HepG2 (cell line): ENCODE measurements at regions not wholly inside any gene's neighbourhood (a gene's known extent, or its start where the extent isn't known, plus 50 kb on each side); places are given as distances from the start of the nearest gene placed in this dataset.

Experiments used
- ARID2 ChIP-seq: sonication (generic); formaldehyde crosslinking; IDR thresholded peaks from 2 replicates; pipeline ENCODE4 v1.8.1; 2022; ENCODE audit warnings: mild to moderate bottlenecking, missing genetic modification reagents, borderline replicate concordance
- EEA1 ChIP-seq: sonication (generic); formaldehyde crosslinking; IDR thresholded peaks from 2 replicates; pipeline ENCODE4 v1.5.1; 2020; ENCODE audit warnings: mild to moderate bottlenecking, missing genetic modification reagents, borderline replicate concordance
- GTF3A ChIP-seq: sonication (generic); formaldehyde crosslinking; conservative IDR thresholded peaks from 2 replicates; pipeline ENCODE4 v1.4.0; 2020; ENCODE audit warnings: mild to moderate bottlenecking, missing genetic modification reagents
- MAF1 ChIP-seq: sonication (generic); formaldehyde crosslinking; IDR thresholded peaks from 2 replicates; pipeline ENCODE4 v1.5.0; 2020; ENCODE audit warnings: missing genetic modification reagents, borderline replicate concordance
- RBM22 ChIP-seq: fragments of 200-400 bp; formaldehyde crosslinking; optimal IDR thresholded peaks from 2 replicates; pipeline ENCODE3; 2017; ENCODE audit warnings: mild to moderate bottlenecking, low read length, moderate library complexity
- SIX1 ChIP-seq: sonication (generic); formaldehyde crosslinking; IDR thresholded peaks from 2 replicates; pipeline ENCODE4 v1.4.0; 2020; ENCODE audit warnings: missing genetic modification reagents, borderline replicate concordance
- ZNF235 ChIP-seq: sonication (generic); formaldehyde crosslinking; IDR thresholded peaks from 2 replicates; pipeline ENCODE4 v1.8.1; 2023; ENCODE audit warnings: mild to moderate bottlenecking, missing genetic modification reagents, borderline replicate concordance
- ZNF441 ChIP-seq: sonication (generic); formaldehyde crosslinking; IDR thresholded peaks from 2 replicates; pipeline ENCODE4 v1.7.0; 2021; ENCODE audit warnings: missing genetic modification reagents, borderline replicate concordance
- ZNF549 ChIP-seq: sonication (generic); formaldehyde crosslinking; IDR thresholded peaks from 2 replicates; pipeline ENCODE4 v1.5.0; 2020; ENCODE audit warnings: missing genetic modification reagents
- ZNF652 ChIP-seq: IDR thresholded peaks from 2 replicates; pipeline ENCODE4 v1.6.1; 2016; ENCODE audit warnings: low read depth, borderline replicate concordance
- TF ChIP-seq, protein P1 (sequence below), 2 experiments: fragments of 450-650 bp in 1 of 2; sonication (generic) in 1 of 2; formaldehyde crosslinking in 1 of 2; IDR thresholded peaks; 2 replicates each; pipeline versions ENCODE4 v1.6.1 to v1.8.0; 2016 to 2022; ENCODE audit warnings: antibody characterized with exemption in 1 of 2, mild to moderate bottlenecking in 1 of 2, missing genetic modification reagents in 1 of 2
- TF ChIP-seq, protein P2 (sequence below): sonication (generic); formaldehyde crosslinking; IDR thresholded peaks from 2 replicates; pipeline ENCODE4 v1.5.0; 2020; ENCODE audit warnings: missing genetic modification reagents
- TF ChIP-seq, protein P3 (sequence below): sonication (generic); formaldehyde crosslinking; IDR thresholded peaks from 2 replicates; pipeline ENCODE4 v1.9.0; 2021; ENCODE audit warnings: missing genetic modification reagents, mild to moderate bottlenecking, borderline replicate concordance
- TF ChIP-seq, protein P4 (sequence below): sonication (generic); formaldehyde crosslinking; IDR thresholded peaks from 2 replicates; pipeline ENCODE4 v1.8.1; 2023; ENCODE audit warnings: missing genetic modification reagents, mild to moderate bottlenecking, borderline replicate concordance

DNA sequence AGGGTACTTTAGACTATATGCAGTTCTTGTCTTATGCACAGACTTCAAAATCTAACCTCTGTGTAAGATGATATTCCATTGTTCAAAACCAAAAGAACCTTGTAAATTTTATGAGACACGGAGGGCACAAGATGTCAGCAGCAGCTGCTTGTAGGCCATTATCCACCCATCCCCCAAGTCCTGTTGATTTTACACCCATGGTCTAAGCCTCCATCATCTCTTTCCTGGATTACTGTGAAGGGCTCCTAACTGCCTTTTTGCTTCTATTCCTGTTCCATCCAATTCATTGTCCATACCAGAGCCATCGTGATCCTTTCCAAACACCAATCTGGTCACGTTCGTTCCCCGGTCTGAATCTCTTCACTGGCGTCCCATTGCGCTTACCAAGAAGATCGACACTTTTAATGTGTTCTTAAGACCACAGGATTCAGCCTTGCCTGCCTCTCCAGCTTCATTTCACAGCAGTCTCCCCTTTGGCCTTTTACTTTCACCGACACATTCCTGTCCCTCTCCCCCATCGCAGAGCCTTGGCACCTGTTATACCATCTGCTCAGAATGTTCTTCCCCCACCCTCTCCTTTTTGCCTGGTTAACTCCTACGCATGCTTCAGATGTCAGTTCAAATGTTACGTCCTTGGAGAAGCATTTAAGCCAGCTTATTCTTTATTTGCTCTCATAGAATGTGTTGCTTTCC, 107.3 kb upstream of the POU3F1 start (continued):
- TF ChIP-seq, protein P1, sequence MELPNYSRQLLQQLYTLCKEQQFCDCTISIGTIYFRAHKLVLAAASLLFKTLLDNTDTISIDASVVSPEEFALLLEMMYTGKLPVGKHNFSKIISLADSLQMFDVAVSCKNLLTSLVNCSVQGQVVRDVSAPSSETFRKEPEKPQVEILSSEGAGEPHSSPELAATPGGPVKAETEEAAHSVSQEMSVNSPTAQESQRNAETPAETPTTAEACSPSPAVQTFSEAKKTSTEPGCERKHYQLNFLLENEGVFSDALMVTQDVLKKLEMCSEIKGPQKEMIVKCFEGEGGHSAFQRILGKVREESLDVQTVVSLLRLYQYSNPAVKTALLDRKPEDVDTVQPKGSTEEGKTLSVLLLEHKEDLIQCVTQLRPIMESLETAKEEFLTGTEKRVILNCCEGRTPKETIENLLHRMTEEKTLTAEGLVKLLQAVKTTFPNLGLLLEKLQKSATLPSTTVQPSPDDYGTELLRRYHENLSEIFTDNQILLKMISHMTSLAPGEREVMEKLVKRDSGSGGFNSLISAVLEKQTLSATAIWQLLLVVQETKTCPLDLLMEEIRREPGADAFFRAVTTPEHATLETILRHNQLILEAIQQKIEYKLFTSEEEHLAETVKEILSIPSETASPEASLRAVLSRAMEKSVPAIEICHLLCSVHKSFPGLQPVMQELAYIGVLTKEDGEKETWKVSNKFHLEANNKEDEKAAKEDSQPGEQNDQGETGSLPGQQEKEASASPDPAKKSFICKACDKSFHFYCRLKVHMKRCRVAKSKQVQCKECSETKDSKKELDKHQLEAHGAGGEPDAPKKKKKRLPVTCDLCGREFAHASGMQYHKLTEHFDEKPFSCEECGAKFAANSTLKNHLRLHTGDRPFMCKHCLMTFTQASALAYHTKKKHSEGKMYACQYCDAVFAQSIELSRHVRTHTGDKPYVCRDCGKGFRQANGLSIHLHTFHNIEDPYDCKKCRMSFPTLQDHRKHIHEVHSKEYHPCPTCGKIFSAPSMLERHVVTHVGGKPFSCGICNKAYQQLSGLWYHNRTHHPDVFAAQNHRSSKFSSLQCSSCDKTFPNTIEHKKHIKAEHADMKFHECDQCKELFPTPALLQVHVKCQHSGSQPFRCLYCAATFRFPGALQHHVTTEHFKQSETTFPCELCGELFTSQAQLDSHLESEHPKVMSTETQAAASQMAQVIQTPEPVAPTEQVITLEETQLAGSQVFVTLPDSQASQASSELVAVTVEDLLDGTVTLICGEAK (IDR thresholded peaks at IDR 0.05) = no peak
- TF ChIP-seq, protein P1 (CRISPR knock-in tag; IDR thresholded peaks at IDR 0.05) = no peak
- TF ChIP-seq MAF1 (no peak), SIX1 (CRISPR knock-in tag) (no peak), ZNF652 (CRISPR knock-in tag) (no peak), ZNF235 (CRISPR knock-in tag) (no peak), RBM22 (no peak), ZNF549 (CRISPR knock-in tag) (no peak), ZNF441 (CRISPR knock-in tag) (no peak), GTF3A (CRISPR knock-in tag) (no peak), ARID2 (CRISPR knock-in tag) (no peak), EEA1 (CRISPR knock-in tag) (no peak)
- TF ChIP-seq, protein P2, sequence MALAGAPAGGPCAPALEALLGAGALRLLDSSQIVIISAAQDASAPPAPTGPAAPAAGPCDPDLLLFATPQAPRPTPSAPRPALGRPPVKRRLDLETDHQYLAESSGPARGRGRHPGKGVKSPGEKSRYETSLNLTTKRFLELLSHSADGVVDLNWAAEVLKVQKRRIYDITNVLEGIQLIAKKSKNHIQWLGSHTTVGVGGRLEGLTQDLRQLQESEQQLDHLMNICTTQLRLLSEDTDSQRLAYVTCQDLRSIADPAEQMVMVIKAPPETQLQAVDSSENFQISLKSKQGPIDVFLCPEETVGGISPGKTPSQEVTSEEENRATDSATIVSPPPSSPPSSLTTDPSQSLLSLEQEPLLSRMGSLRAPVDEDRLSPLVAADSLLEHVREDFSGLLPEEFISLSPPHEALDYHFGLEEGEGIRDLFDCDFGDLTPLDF (CRISPR knock-in tag) = no peak
- TF ChIP-seq, protein P3, sequence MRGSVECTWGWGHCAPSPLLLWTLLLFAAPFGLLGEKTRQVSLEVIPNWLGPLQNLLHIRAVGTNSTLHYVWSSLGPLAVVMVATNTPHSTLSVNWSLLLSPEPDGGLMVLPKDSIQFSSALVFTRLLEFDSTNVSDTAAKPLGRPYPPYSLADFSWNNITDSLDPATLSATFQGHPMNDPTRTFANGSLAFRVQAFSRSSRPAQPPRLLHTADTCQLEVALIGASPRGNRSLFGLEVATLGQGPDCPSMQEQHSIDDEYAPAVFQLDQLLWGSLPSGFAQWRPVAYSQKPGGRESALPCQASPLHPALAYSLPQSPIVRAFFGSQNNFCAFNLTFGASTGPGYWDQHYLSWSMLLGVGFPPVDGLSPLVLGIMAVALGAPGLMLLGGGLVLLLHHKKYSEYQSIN (CRISPR knock-in tag) = no peak
- TF ChIP-seq, protein P4, sequence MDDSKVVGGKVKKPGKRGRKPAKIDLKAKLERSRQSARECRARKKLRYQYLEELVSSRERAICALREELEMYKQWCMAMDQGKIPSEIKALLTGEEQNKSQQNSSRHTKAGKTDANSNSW (CRISPR knock-in tag) = no peak
- TF ChIP-seq, all 625 proteins: peak for 0
